ENCODE measurements at regions not wholly inside any gene's neighbourhood (a gene's known extent, or its start where the extent isn't known, plus 50 kb on each side); places are given as distances from the start of the nearest gene placed in this dataset.

DNA sequence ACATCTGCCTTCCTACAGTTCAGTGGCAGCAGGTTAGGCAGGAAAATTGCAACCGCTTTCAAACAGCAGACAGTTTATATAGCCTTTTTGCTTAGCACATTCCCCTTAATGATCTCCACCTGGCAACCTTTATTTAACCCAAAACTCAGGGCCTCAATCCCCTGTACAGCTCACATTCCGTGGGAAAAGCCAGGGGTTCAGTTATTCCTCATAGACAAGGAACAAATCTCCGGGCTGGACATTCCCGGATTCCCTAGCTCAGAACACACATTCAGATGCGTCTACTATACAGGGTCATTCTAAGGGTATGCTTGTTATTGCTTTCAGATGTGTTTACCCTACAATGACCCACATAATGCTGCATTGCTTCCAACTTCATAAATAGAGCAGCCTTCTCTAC is 73.8 kb upstream of the DCN start:
- H3K36me3 ChIP-seq (ENCODE audit: control insufficient read depth, insufficient read depth, low read length), result no peaks in the 10 kb centered on the region
- Mint-ChIP-seq H3K27ac (ENCODE audit: unreplicated experiment) (no peak overlapping the region), H3K9me3 (ENCODE audit: unreplicated experiment) (no peaks in the 10 kb centered on the region), H3K4me1 (ENCODE audit: low read depth, unreplicated experiment) (no peaks in the 10 kb centered on the region), H3K36me3 (ENCODE audit: insufficient read depth, unreplicated experiment) (no peaks in the 10 kb centered on the region), H3K4me3 (ENCODE audit: unreplicated experiment) (no peak overlapping the region), H3K27me3 (ENCODE audit: insufficient read depth, unreplicated experiment) (no peaks in the 10 kb centered on the region)
- no peaks in the 10 kb centered on the region for H3K27me3 ChIP-seq (replicated peaks; ENCODE audit: control insufficient read depth, insufficient read depth, low read length)
- intact Hi-C loops (cut with micrococcal nuclease; ENCODE audit: unreplicated experiment), result no loop called here
- ChIA-PET POLR2A (no interaction called here), CTCF (no interaction called here)
- no peaks in the 10 kb centered on the region for H3K9me3 ChIP-seq
- DNase-seq, result no peak
- no peak overlapping the region for H3K4me3 ChIP-seq (ENCODE audit: low read depth, low read length)
- no TSS peak for BruUV-seq (replicated peaks)
- no peaks in the 10 kb centered on the region for H3K4me1 ChIP-seq
- no peak for TF ChIP-seq CTCF (IDR thresholded peaks at IDR 0.05; ENCODE audit: insufficient read depth in 1 of 2, low read depth in 1 of 2, low read length in 1 of 2, severe bottlenecking in 1 of 2, unreplicated experiment in 1 of 2)

DNA sequence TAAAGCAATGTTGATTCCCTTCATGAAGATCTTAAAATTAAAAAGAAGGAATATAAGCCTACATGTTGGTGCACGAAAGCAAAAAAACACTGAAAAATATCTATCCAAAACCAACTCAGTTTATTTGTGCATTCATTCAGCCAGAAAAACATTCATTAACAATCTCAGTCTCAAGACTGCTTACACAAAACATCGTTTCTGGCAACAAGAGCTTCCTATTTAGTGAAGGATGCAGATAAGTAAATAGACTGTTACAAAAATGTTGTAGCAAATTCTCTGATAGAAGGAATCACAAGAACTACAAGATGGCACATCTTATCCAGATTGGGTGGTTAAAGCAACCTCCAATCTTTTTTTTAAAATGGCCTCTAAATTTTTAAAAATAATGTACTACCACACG is 69.7 kb upstream of the DCN start:
- no peak for DNase-seq
- TF ChIP-seq CTCF (IDR thresholded peaks at IDR 0.05; ENCODE audit: insufficient read depth in 1 of 2, low read depth in 1 of 2, low read length in 1 of 2, severe bottlenecking in 1 of 2, unreplicated experiment in 1 of 2), result no peak
- H3K4me3 ChIP-seq (ENCODE audit: low read depth, low read length), result no peak overlapping the region
- BruUV-seq (replicated peaks), result no TSS peak
- Mint-ChIP-seq H3K27me3 (ENCODE audit: insufficient read depth, unreplicated experiment) (no peaks in the 10 kb centered on the region), H3K36me3 (ENCODE audit: insufficient read depth, unreplicated experiment) (no peaks in the 10 kb centered on the region), H3K4me1 (ENCODE audit: low read depth, unreplicated experiment) (no peaks in the 10 kb centered on the region), H3K9me3 (ENCODE audit: unreplicated experiment) (no peaks in the 10 kb centered on the region), H3K27ac (ENCODE audit: unreplicated experiment) (no peak overlapping the region), H3K4me3 (ENCODE audit: unreplicated experiment) (no peak overlapping the region)
- ChIA-PET POLR2A (no interaction called here), CTCF (no interaction called here)
- intact Hi-C loops (cut with micrococcal nuclease; ENCODE audit: unreplicated experiment), result no loop called here
- H3K36me3 ChIP-seq (ENCODE audit: control insufficient read depth, insufficient read depth, low read length), result no peaks in the 10 kb centered on the region
- no peaks in the 10 kb centered on the region for H3K4me1 ChIP-seq
- no peaks in the 10 kb centered on the region for H3K27me3 ChIP-seq (replicated peaks; ENCODE audit: control insufficient read depth, insufficient read depth, low read length)
- H3K9me3 ChIP-seq, result no peaks in the 10 kb centered on the region

DNA sequence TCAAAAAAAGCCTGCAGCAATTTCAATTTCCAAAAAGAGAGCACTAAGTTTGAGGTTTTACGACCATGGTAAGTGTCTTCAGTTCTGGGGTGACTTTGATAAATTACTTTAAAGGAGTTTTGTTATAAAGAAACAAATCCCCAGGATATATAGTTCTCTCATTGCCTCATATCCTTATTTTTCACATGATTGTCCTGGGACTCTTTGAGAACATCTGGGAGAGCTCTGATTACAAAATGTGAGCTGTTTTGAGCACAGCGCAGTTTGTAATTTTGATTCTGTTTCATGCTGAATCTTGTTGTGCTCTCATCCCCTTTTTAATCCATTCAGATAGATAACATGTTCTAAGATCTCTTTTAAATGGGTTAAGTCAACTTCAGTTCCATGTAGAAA is 67.7 kb upstream of the DCN start:
- H3K4me1 Mint-ChIP-seq (ENCODE audit: low read depth, unreplicated experiment), result no peaks in the 10 kb centered on the region
- no peaks in the 10 kb centered on the region for H3K36me3 Mint-ChIP-seq (ENCODE audit: insufficient read depth, unreplicated experiment)
- no peaks in the 10 kb centered on the region for H3K27me3 Mint-ChIP-seq (ENCODE audit: insufficient read depth, unreplicated experiment)
- H3K27ac Mint-ChIP-seq (ENCODE audit: unreplicated experiment), result no peak overlapping the region
- no peaks in the 10 kb centered on the region for H3K36me3 ChIP-seq (ENCODE audit: control insufficient read depth, insufficient read depth, low read length)
- H3K9me3 Mint-ChIP-seq (ENCODE audit: unreplicated experiment), result no peaks in the 10 kb centered on the region
- no peak for TF ChIP-seq CTCF (IDR thresholded peaks at IDR 0.05; ENCODE audit: insufficient read depth in 1 of 2, low read depth in 1 of 2, low read length in 1 of 2, severe bottlenecking in 1 of 2, unreplicated experiment in 1 of 2)
- intact Hi-C loops (cut with micrococcal nuclease; ENCODE audit: unreplicated experiment), result no loop called here
- H3K27me3 ChIP-seq (replicated peaks; ENCODE audit: control insufficient read depth, insufficient read depth, low read length), result no peaks in the 10 kb centered on the region
- ChIA-PET POLR2A (no interaction called here), CTCF (no interaction called here)
- H3K4me1 ChIP-seq, result no peaks in the 10 kb centered on the region
- no TSS peak for BruUV-seq (replicated peaks)
- DNase-seq, result no peak
- no peak overlapping the region for H3K4me3 Mint-ChIP-seq (ENCODE audit: unreplicated experiment)
- H3K4me3 ChIP-seq (ENCODE audit: low read depth, low read length), result no peak overlapping the region
- no peaks in the 10 kb centered on the region for H3K9me3 ChIP-seq
